Liver (tissue), 8 donors: ENCODE measurements at regions not wholly inside any gene's neighbourhood (a gene's known extent, or its start where the extent isn't known, plus 50 kb on each side); places are given as distances from the start of the nearest gene placed in this dataset.

ENCODE experiments used
- DNase-seq: peaks from one replicate; pipeline ENCODE4 v3.0.0-alpha.2; 2017; ENCODE audit warnings: low spot score
- H3K27ac ChIP-seq, 2 donors: one replicate each; pipeline ENCODE4 v1.7.0; 2013; ENCODE audit warnings: inconsistent platforms in 2 of 2, low read length in 2 of 2, control low read depth in 1 of 2, low read depth in 1 of 2, mild to moderate bottlenecking in 1 of 2
- H3K27me3 ChIP-seq, 4 donors: one replicate each; pipeline versions ENCODE4 v1.6.1 to v1.7.0; 2013; ENCODE audit warnings: low read length in 3 of 4, inconsistent platforms in 1 of 4, mild to moderate bottlenecking in 1 of 4, moderate library complexity in 1 of 4; ENCODE audit not compliant: control insufficient read depth in 4 of 4, insufficient read depth in 4 of 4
- H3K36me3 ChIP-seq, 4 donors: one replicate each; pipeline versions ENCODE4 v1.6.1 to v1.7.0; 2013; ENCODE audit warnings: low read length in 3 of 4, mild to moderate bottlenecking in 3 of 4, low read depth in 1 of 4, moderate library complexity in 1 of 4; ENCODE audit not compliant: control insufficient read depth in 4 of 4, insufficient read depth in 3 of 4
- H3K4me1 ChIP-seq, 4 donors: one replicate each; pipeline versions ENCODE4 v1.6.1 to v1.7.0; 2013; ENCODE audit warnings: low read length in 3 of 4, mild to moderate bottlenecking in 3 of 4, moderate library complexity in 1 of 4; ENCODE audit not compliant: control insufficient read depth in 4 of 4, insufficient read depth in 4 of 4
- H3K4me3 ChIP-seq, 3 donors: one replicate each; pipeline versions ENCODE4 v1.6.1 to v1.7.0; 2013; ENCODE audit warnings: low read length in 3 of 3, control low read depth in 1 of 3, low read depth in 1 of 3, mild to moderate bottlenecking in 1 of 3
- H3K9ac ChIP-seq, 2 donors: one replicate each; pipeline ENCODE4 v1.7.0; 2013; ENCODE audit warnings: low read length in 2 of 2, mild to moderate bottlenecking in 2 of 2, moderate library complexity in 2 of 2, control low read depth in 1 of 2, low read depth in 1 of 2
- H3K9me3 ChIP-seq, 4 donors: one replicate each; pipeline versions ENCODE4 v1.6.1 to v1.7.0; 2013; ENCODE audit warnings: low read length in 3 of 4; ENCODE audit not compliant: control insufficient read depth in 4 of 4
- ATF3 ChIP-seq: IDR thresholded peaks from 2 replicates; pipeline ENCODE4 v1.6.1; 2016; ENCODE audit warnings: antibody characterized with exemption
- CTCF ChIP-seq: fragments of 150-350 bp; IDR thresholded peaks from 2 replicates; pipeline ENCODE4 v1.5.1; 2017; ENCODE audit warnings: improper control_type of control experiment, low read depth, low read length; ENCODE audit not compliant: missing input control
- EGR1 ChIP-seq, 2 donors: IDR thresholded peaks; 2 replicates each; pipeline ENCODE4 v1.6.1; 2016 to 2018; ENCODE audit warnings: antibody characterized with exemption in 2 of 2, low read depth in 2 of 2
- FOXA1 ChIP-seq: IDR thresholded peaks from 2 replicates; pipeline ENCODE4 v1.6.1; 2016; ENCODE audit warnings: antibody characterized with exemption
- FOXA2 ChIP-seq: IDR thresholded peaks from 2 replicates; pipeline ENCODE4 v1.6.1; 2016; ENCODE audit warnings: antibody characterized with exemption
- GABPA ChIP-seq, 2 donors: IDR thresholded peaks in 1 of 2; conservative IDR thresholded peaks in 1 of 2; 2 replicates each; pipeline ENCODE4 v1.6.1; 2016; ENCODE audit warnings: antibody characterized with exemption in 2 of 2, mild to moderate bottlenecking in 1 of 2, moderate library complexity in 1 of 2
- HNF4A ChIP-seq, 2 donors: conservative IDR thresholded peaks; 2 replicates each; pipeline ENCODE4 v1.6.1; 2016; ENCODE audit warnings: antibody characterized with exemption in 2 of 2, mild to moderate bottlenecking in 2 of 2
- HNF4G ChIP-seq: IDR thresholded peaks from 2 replicates; pipeline ENCODE4 v1.6.1; 2016; ENCODE audit warnings: antibody characterized with exemption
- JUND ChIP-seq, 2 donors: IDR thresholded peaks; 2 replicates each; pipeline ENCODE4 v1.6.1; 2016; ENCODE audit warnings: antibody characterized with exemption in 2 of 2
- NR2F2 ChIP-seq: IDR thresholded peaks from 2 replicates; pipeline ENCODE4 v1.6.1; 2016; ENCODE audit warnings: antibody characterized with exemption
- RAD21 ChIP-seq, 2 donors: IDR thresholded peaks; 2 replicates each; pipeline ENCODE4 v1.6.1; 2016; ENCODE audit warnings: antibody characterized with exemption in 2 of 2, mild to moderate bottlenecking in 2 of 2
- RXRA ChIP-seq, 2 donors: IDR thresholded peaks; 2 replicates each; pipeline ENCODE4 v1.6.1; 2017 to 2018; ENCODE audit warnings: antibody characterized with exemption in 2 of 2, mild to moderate bottlenecking in 1 of 2
- SP1 ChIP-seq: IDR thresholded peaks from 2 replicates; pipeline ENCODE4 v1.6.1; 2018; ENCODE audit warnings: antibody characterized with exemption, mild to moderate bottlenecking
- TAF1 ChIP-seq: conservative IDR thresholded peaks from 2 replicates; pipeline ENCODE4 v1.6.1; 2016; ENCODE audit warnings: antibody characterized with exemption, mild to moderate bottlenecking
- YY1 ChIP-seq: IDR thresholded peaks from 2 replicates; pipeline ENCODE4 v1.6.1; 2016; ENCODE audit warnings: antibody characterized with exemption, mild to moderate bottlenecking
- ZBTB33 ChIP-seq: IDR thresholded peaks from 2 replicates; pipeline ENCODE4 v1.6.1; 2016; ENCODE audit warnings: antibody characterized with exemption
- WGBS: extraction: QIAGEN DNeasy Blood & Tissue Kit; methylation state at CpG from one replicate; pipeline ENCODE4 v1.1.7; 2013; 5-methylcytosine and 5-hydroxymethylcytosine counted together
- TF ChIP-seq, protein P1 (sequence below): IDR thresholded peaks from 2 replicates; pipeline ENCODE4 v1.6.1; 2016; ENCODE audit warnings: antibody characterized with exemption
- TF ChIP-seq, protein P2 (sequence below): IDR thresholded peaks from 2 replicates; pipeline ENCODE4 v1.6.1; 2016; ENCODE audit warnings: antibody characterized with exemption, mild to moderate bottlenecking
- donor health status: healthy.
- donor health status: healthy.
- donor health status: healthy.
- donor health status: healthy.
- donor health status: healthy.

DNA sequence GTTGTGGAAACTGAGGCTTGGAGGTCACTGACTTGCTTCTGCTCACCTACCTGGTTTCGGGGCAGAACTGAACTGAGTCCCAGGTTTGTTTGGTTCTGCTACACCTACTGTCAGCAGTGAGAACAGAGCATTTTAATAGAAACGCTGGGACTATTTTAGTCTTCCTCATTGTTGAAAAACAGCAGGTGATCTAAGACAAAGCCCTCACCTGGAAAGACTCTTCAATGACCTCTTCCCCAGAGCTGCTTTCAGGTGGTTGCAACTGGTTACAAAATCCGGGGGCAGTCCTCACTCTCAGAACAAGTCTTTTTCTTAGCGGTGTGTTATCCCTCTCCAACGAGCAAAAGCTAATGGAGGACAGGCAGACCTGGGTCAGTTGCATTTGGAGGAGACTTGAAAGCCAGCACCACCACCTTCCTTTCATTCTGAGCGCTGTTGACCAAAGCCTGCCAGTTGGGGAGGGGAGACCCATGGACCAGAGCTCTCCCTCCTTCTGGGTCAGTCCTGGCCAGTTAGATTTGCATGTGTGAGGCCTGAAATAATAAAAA lies 217.0 kb downstream of the NCK2 start:
- TF ChIP-seq TAF1 (no peak), ZBTB33 (no peak), FOXA1 (no peak), SP1 (no peak), HNF4G (no peak), YY1 (no peak), HNF4A (conservative IDR thresholded peaks at IDR 0.05) (no peak), NR2F2 (no peak), EGR1 (IDR thresholded peaks at IDR 0.05; ENCODE audit: low read depth in 2 of 2) (no peak), RXRA (IDR thresholded peaks at IDR 0.05) (no peak), CTCF (no peak), RAD21 (IDR thresholded peaks at IDR 0.05) (no peak), GABPA (IDR thresholded peaks at IDR 0.05 in 1 of 2, conservative IDR thresholded peaks at IDR 0.05 in 1 of 2) (no peak), JUND (IDR thresholded peaks at IDR 0.05) (no peak), ATF3 (no peak), FOXA2 (no peak)
- TF ChIP-seq, protein P1, sequence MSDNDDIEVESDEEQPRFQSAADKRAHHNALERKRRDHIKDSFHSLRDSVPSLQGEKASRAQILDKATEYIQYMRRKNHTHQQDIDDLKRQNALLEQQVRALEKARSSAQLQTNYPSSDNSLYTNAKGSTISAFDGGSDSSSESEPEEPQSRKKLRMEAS, result no peak
- TF ChIP-seq, protein P2, sequence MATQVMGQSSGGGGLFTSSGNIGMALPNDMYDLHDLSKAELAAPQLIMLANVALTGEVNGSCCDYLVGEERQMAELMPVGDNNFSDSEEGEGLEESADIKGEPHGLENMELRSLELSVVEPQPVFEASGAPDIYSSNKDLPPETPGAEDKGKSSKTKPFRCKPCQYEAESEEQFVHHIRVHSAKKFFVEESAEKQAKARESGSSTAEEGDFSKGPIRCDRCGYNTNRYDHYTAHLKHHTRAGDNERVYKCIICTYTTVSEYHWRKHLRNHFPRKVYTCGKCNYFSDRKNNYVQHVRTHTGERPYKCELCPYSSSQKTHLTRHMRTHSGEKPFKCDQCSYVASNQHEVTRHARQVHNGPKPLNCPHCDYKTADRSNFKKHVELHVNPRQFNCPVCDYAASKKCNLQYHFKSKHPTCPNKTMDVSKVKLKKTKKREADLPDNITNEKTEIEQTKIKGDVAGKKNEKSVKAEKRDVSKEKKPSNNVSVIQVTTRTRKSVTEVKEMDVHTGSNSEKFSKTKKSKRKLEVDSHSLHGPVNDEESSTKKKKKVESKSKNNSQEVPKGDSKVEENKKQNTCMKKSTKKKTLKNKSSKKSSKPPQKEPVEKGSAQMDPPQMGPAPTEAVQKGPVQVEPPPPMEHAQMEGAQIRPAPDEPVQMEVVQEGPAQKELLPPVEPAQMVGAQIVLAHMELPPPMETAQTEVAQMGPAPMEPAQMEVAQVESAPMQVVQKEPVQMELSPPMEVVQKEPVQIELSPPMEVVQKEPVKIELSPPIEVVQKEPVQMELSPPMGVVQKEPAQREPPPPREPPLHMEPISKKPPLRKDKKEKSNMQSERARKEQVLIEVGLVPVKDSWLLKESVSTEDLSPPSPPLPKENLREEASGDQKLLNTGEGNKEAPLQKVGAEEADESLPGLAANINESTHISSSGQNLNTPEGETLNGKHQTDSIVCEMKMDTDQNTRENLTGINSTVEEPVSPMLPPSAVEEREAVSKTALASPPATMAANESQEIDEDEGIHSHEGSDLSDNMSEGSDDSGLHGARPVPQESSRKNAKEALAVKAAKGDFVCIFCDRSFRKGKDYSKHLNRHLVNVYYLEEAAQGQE, result no peak
- Histone ChIP-seq H3K27ac (no peak overlapping the region), H3K27me3 (no peaks in the 10 kb centered on the region), H3K4me3 (no peak overlapping the region), H3K9ac (no peak overlapping the region), H3K9me3 (peaks cover 0 to 5% (median 1%) of the 10 kb centered on the region in 4 donors), H3K36me3 (no peaks in the 10 kb centered on the region), H3K4me1 (no peaks in the 10 kb centered on the region)
- DNase-seq, result no peak
- WGBS, result 89% methylated on average over 6 of the region's 6 CpGs
